ENCODE measurements at regions not wholly inside any gene's neighbourhood (a gene's known extent, or its start where the extent isn't known, plus 50 kb on each side); places are given as distances from the start of the nearest gene placed in this dataset.

DNA sequence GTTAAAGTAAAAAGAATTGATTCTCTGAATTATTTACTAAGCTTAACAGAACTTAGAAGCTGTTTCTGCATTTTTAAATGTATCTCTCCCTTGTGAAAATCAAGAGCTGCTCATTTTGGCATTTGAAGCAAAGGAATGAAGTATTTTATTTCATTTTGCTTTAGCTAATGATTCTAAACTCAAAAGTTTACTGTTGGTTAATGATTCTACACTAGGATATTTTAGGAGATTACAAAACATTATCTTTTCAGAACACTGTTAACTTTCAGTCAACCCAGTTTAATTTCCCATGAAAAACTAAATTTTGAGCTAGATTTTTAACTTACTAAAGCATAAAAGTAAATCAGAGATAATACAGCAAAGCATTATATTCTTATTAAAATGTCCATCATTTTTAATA, 355.2 kb upstream of the CXorf51B start:
- TF ChIP-seq, protein P1, sequence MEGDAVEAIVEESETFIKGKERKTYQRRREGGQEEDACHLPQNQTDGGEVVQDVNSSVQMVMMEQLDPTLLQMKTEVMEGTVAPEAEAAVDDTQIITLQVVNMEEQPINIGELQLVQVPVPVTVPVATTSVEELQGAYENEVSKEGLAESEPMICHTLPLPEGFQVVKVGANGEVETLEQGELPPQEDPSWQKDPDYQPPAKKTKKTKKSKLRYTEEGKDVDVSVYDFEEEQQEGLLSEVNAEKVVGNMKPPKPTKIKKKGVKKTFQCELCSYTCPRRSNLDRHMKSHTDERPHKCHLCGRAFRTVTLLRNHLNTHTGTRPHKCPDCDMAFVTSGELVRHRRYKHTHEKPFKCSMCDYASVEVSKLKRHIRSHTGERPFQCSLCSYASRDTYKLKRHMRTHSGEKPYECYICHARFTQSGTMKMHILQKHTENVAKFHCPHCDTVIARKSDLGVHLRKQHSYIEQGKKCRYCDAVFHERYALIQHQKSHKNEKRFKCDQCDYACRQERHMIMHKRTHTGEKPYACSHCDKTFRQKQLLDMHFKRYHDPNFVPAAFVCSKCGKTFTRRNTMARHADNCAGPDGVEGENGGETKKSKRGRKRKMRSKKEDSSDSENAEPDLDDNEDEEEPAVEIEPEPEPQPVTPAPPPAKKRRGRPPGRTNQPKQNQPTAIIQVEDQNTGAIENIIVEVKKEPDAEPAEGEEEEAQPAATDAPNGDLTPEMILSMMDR (IDR thresholded peaks at IDR 0.05; ENCODE audit: control extremely low read depth in 1 of 3, insufficient read depth in 1 of 3, low read depth in 1 of 3, low read length in 3 of 3), result no peak
- no peak for TF ChIP-seq JUN (IDR thresholded peaks at IDR 0.05; ENCODE audit: low read depth, low read length)
- no peak for TF ChIP-seq TAF1 (IDR thresholded peaks at IDR 0.05; ENCODE audit: low read depth, low read length)
- TF ChIP-seq TBP (IDR thresholded peaks at IDR 0.05; ENCODE audit: low read depth, low read length), result no peak
- no peak for TF ChIP-seq POLR2A (IDR thresholded peaks at IDR 0.05; ENCODE audit: control extremely low read depth in 1 of 2, low read depth in 2 of 2, low read length in 2 of 2)
- TF ChIP-seq KDM5A (IDR thresholded peaks at IDR 0.05; ENCODE audit: low read length), result no peak
- TF ChIP-seq RFX5 (IDR thresholded peaks at IDR 0.05; ENCODE audit: borderline replicate concordance, low read depth, low read length), result no peak
- no peak for TF ChIP-seq YY1 (IDR thresholded peaks at IDR 0.05; ENCODE audit: low read depth, low read length)
- TF ChIP-seq TCF12 (IDR thresholded peaks at IDR 0.05; ENCODE audit: low read depth, low read length), result no peak
- TF ChIP-seq POU5F1 (IDR thresholded peaks at IDR 0.05; ENCODE audit: low read depth, low read length), result no peak
- no peak for TF ChIP-seq CREB1 (IDR thresholded peaks at IDR 0.05)

All from H1 (cell line).